K562 (cell line): ENCODE measurements at regions not wholly inside any gene's neighbourhood (a gene's known extent, or its start where the extent isn't known, plus 50 kb on each side); places are given as distances from the start of the nearest gene placed in this dataset.

Source experiments
- ATAC-seq: fragments of 200-7000 bp; cut with Tn5 transposase; 3 replicates; pipeline ENCODE4 v1.9.1; 2020; ENCODE audit warnings: moderate library complexity
- BruUV-seq: library from RNA; stranded (reverse); fragments of 400-500 nt; replicated peaks from 2 replicates; lab custom pipeline; 2021; lab: Mats Ljungman, UMichigan
- CTCF ChIA-PET: fragments of 300-600 bp; formaldehyde crosslinking; extraction: SDS; loops from one replicate; lab custom pipeline; 2021; ENCODE audit warnings: low intra/inter-chr PET ratio; lab: Yijun Ruan, JAX
- POLR2A ChIA-PET: fragments of 300-600, 350-650 bp; sonication (Branson Sonifier 250); formaldehyde crosslinking; extraction: SDS; loops from one replicate; lab custom pipeline; 2021; ENCODE audit warnings: antibody characterized with exemption, inconsistent platforms; lab: Yijun Ruan, JAX
- DNase-seq, 4 experiments: peaks; one replicate each; pipeline versions ENCODE4 v3.0.0 to v3.0.0-alpha.2; 2011 to 2018; ENCODE audit warnings: low spot score in 3 of 4, mixed read lengths in 3 of 4; ENCODE audit errors: extremely low read depth in 1 of 4
- FAIRE-seq: peaks from 2 replicates; lab custom pipeline; 2011; peaks lifted over from hg19 to GRCh38; lab: Jason Lieb, UNC
- H2AFZ ChIP-seq: 2 replicates; pipeline ENCODE4 v1.6.0; 2011; ENCODE audit warnings: low read depth, low read length, control low read depth, inconsistent platforms
- H3K27ac ChIP-seq: fragments of 200-600 bp; 3 replicates; pipeline ENCODE4 v1.8.0; 2011; ENCODE audit warnings: low read depth, mild to moderate bottlenecking, control low read depth, inconsistent platforms, low read length, moderate library complexity, mixed read lengths; ENCODE audit errors: extremely low read depth
- H3K27me3 ChIP-seq, 2 experiments: fragments of 300-600 bp in 1 of 2; 2 replicates in 1 of 2; 3 replicates in 1 of 2; pipeline versions ENCODE4 v1.6.0 to v1.8.0; 2011; ENCODE audit warnings: inconsistent platforms in 2 of 2, low read length in 2 of 2, mild to moderate bottlenecking in 1 of 2, mixed read lengths in 1 of 2, moderate library complexity in 1 of 2; ENCODE audit not compliant: control insufficient read depth in 2 of 2, insufficient read depth in 2 of 2
- H3K36me3 ChIP-seq: fragments of 300-600 bp; 3 replicates; pipeline ENCODE4 v1.8.0; 2011; ENCODE audit warnings: mild to moderate bottlenecking, low read length, inconsistent platforms; ENCODE audit not compliant: control insufficient read depth, insufficient read depth
- H3K4me1 ChIP-seq, 2 experiments: fragments of 200-600 bp in 1 of 2; replicated peaks in 1 of 2; 2 replicates in 1 of 2; 3 replicates in 1 of 2; pipeline versions ENCODE4 v1.5.1 to v1.8.0; 2011; ENCODE audit warnings: inconsistent platforms in 2 of 2, low read length in 2 of 2, mild to moderate bottlenecking in 1 of 2, mixed read lengths in 1 of 2, moderate library complexity in 1 of 2; ENCODE audit not compliant: control insufficient read depth in 2 of 2, insufficient read depth in 2 of 2
- H3K4me2 ChIP-seq: 2 replicates; pipeline ENCODE4 v1.6.1; 2011; ENCODE audit warnings: low read length, control low read depth, inconsistent platforms, mixed read lengths; ENCODE audit not compliant: insufficient read depth
- H3K4me3 ChIP-seq: fragments of 200-600 bp; sonication (generic), shearing (Covaris generic); 2 replicates; pipeline ENCODE4 v1.5.1; 2016; ENCODE audit warnings: control low read depth, inconsistent platforms
- H3K79me2 ChIP-seq: fragments of 200-600 bp; 3 replicates; pipeline ENCODE4 v1.8.0; 2011; ENCODE audit warnings: low read length, inconsistent platforms; ENCODE audit not compliant: control insufficient read depth, insufficient read depth
- H3K9ac ChIP-seq, 2 experiments: 2 replicates each; pipeline versions ENCODE4 v1.6.0 to v1.6.1; 2011; ENCODE audit warnings: low read depth in 2 of 2, low read length in 2 of 2, control low read depth in 1 of 2, inconsistent platforms in 1 of 2, mild to moderate bottlenecking in 1 of 2, mixed read lengths in 1 of 2; ENCODE audit not compliant: insufficient read depth in 1 of 2
- H3K9me1 ChIP-seq: one replicate; pipeline ENCODE4 v1.6.0; 2011; ENCODE audit warnings: inconsistent platforms, mild to moderate bottlenecking, low read length, moderate library complexity; ENCODE audit not compliant: control insufficient read depth, insufficient read depth
- H3K9me3 ChIP-seq: replicated peaks from 2 replicates; pipeline ENCODE4 v1.5.1; 2011; ENCODE audit warnings: low read depth, low read length, inconsistent platforms; ENCODE audit not compliant: control insufficient read depth, insufficient read depth
- H4K20me1 ChIP-seq: replicated peaks from 2 replicates; pipeline ENCODE4 v1.6.1; 2011; ENCODE audit warnings: low read length, inconsistent platforms, mixed read lengths; ENCODE audit not compliant: control insufficient read depth, insufficient read depth
- ATF7 ChIP-seq: fragments of 450-650 bp; IDR thresholded peaks from 2 replicates; pipeline ENCODE4 v1.7.1; 2014; ENCODE audit warnings: mild to moderate bottlenecking, moderate library complexity
- MYBL2 ChIP-seq, 2 experiments: fragments of 450-650 bp in 1 of 2; sonication (generic) in 1 of 2; formaldehyde crosslinking in 1 of 2; IDR thresholded peaks; 2 replicates each; pipeline versions ENCODE4 v1.6.1 to v1.8.1; 2017 to 2022; ENCODE audit warnings: borderline replicate concordance in 1 of 2, inconsistent platforms in 1 of 2, low read depth in 1 of 2, mild to moderate bottlenecking in 1 of 2, missing genetic modification reagents in 1 of 2, moderate library complexity in 1 of 2
- WGBS: fragments of 100-300 bp; shearing (Covaris generic); methylation state at CpG from one replicate; pipeline ENCODE4 v1.1.6; 2016; ENCODE audit warnings: low coverage, mixed read lengths; ENCODE audit not compliant: insufficient coverage; ENCODE audit errors: missing lambda C conversion rate; 5-methylcytosine and 5-hydroxymethylcytosine counted together
- in situ Hi-C: fragments of 300-500 bp; cut with MboI; formaldehyde crosslinking; loops from 4 replicates; pipeline ENCODE4 v1.15.0; 2018; ENCODE audit warnings: inconsistent platforms, mixed read lengths
- intact Hi-C: fragments of 100-400 bp; cut with micrococcal nuclease; formaldehyde crosslinking; loops from 2 replicates; pipeline ENCODE4 v1.14.2; 2022
- TF ChIP-seq, protein P1 (sequence below): sonication (generic); formaldehyde crosslinking; IDR thresholded peaks from 2 replicates; pipeline ENCODE4 v1.8.0; 2023; ENCODE audit warnings: missing genetic modification reagents, mild to moderate bottlenecking, borderline replicate concordance
- TF ChIP-seq, protein P2 (sequence below): sonication (generic); formaldehyde crosslinking; IDR thresholded peaks from 2 replicates; pipeline ENCODE4 v1.8.0; 2022; ENCODE audit warnings: mild to moderate bottlenecking, missing genetic modification reagents
- TF ChIP-seq, protein P3 (sequence below), 3 experiments: fragments of 200-800 bp in 1 of 3; sonication (Bioruptor generic) in 1 of 3; sonication (generic) in 1 of 3; formaldehyde crosslinking in 1 of 3; IDR thresholded peaks; 2 replicates each; pipeline versions ENCODE4 v1.6.1 to v1.8.0; 2016 to 2022; ENCODE audit warnings: mild to moderate bottlenecking in 2 of 3, missing compliant biosample characterization in 2 of 3, missing genetic modification characterization in 2 of 3, missing genetic modification reagents in 1 of 3

DNA sequence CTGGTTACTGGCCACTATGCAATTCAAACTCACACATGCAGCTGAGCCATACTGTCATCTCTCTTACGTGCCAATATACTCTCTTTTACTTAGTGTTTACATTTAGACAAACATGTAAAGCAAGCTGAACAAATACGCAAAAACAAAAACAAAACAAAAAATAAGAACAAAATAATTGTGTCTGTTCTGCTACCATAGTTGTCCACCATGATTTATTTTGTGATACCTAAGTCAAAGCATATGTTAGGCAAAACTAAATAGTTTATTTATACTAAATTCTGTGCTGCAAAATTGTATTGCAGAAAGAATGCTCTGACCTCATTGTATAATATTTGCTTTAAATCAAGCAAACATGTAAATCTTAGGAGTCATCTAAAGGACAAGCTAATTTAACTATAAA is 943.2 kb upstream of the AGA start:
- POLR2A ChIA-PET: no interaction called here
- TF ChIP-seq, protein P1, sequence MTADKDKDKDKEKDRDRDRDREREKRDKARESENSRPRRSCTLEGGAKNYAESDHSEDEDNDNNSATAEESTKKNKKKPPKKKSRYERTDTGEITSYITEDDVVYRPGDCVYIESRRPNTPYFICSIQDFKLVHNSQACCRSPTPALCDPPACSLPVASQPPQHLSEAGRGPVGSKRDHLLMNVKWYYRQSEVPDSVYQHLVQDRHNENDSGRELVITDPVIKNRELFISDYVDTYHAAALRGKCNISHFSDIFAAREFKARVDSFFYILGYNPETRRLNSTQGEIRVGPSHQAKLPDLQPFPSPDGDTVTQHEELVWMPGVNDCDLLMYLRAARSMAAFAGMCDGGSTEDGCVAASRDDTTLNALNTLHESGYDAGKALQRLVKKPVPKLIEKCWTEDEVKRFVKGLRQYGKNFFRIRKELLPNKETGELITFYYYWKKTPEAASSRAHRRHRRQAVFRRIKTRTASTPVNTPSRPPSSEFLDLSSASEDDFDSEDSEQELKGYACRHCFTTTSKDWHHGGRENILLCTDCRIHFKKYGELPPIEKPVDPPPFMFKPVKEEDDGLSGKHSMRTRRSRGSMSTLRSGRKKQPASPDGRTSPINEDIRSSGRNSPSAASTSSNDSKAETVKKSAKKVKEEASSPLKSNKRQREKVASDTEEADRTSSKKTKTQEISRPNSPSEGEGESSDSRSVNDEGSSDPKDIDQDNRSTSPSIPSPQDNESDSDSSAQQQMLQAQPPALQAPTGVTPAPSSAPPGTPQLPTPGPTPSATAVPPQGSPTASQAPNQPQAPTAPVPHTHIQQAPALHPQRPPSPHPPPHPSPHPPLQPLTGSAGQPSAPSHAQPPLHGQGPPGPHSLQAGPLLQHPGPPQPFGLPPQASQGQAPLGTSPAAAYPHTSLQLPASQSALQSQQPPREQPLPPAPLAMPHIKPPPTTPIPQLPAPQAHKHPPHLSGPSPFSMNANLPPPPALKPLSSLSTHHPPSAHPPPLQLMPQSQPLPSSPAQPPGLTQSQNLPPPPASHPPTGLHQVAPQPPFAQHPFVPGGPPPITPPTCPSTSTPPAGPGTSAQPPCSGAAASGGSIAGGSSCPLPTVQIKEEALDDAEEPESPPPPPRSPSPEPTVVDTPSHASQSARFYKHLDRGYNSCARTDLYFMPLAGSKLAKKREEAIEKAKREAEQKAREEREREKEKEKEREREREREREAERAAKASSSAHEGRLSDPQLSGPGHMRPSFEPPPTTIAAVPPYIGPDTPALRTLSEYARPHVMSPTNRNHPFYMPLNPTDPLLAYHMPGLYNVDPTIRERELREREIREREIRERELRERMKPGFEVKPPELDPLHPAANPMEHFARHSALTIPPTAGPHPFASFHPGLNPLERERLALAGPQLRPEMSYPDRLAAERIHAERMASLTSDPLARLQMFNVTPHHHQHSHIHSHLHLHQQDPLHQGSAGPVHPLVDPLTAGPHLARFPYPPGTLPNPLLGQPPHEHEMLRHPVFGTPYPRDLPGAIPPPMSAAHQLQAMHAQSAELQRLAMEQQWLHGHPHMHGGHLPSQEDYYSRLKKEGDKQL (CRISPR knock-in tag): no peak
- TF ChIP-seq, protein P2, sequence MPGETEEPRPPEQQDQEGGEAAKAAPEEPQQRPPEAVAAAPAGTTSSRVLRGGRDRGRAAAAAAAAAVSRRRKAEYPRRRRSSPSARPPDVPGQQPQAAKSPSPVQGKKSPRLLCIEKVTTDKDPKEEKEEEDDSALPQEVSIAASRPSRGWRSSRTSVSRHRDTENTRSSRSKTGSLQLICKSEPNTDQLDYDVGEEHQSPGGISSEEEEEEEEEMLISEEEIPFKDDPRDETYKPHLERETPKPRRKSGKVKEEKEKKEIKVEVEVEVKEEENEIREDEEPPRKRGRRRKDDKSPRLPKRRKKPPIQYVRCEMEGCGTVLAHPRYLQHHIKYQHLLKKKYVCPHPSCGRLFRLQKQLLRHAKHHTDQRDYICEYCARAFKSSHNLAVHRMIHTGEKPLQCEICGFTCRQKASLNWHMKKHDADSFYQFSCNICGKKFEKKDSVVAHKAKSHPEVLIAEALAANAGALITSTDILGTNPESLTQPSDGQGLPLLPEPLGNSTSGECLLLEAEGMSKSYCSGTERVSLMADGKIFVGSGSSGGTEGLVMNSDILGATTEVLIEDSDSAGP (CRISPR knock-in tag): no peak
- TF ChIP-seq, protein P3, sequence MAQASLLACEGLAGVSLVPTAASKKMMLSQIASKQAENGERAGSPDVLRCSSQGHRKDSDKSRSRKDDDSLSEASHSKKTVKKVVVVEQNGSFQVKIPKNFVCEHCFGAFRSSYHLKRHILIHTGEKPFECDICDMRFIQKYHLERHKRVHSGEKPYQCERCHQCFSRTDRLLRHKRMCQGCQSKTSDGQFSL (CRISPR knock-in tag; IDR thresholded peaks at IDR 0.05): no peak
- TF ChIP-seq, protein P3 (tag; IDR thresholded peaks at IDR 0.05): no peak
- TF ChIP-seq ATF7 (no peak), MYBL2 (IDR thresholded peaks at IDR 0.05; ENCODE audit: low read depth) (no peak), MYBL2 (CRISPR knock-in tag; IDR thresholded peaks at IDR 0.05; ENCODE audit: borderline replicate concordance) (no peak)

More for the DNA sequence above, 943.2 kb upstream of the AGA start:
- no peaks in the 10 kb centered on the region for H3K79me2 ChIP-seq
- H3K9ac ChIP-seq: no peak overlapping the region
- 0% methylated on average over 2 of the region's 2 CpGs for WGBS
- H3K27ac ChIP-seq: no peak overlapping the region
- H4K20me1 ChIP-seq: no peaks in the 10 kb centered on the region
- no peaks in the 10 kb centered on the region for H3K36me3 ChIP-seq
- intact Hi-C loops (no loop called here), in situ Hi-C loops (no loop called here)
- H3K4me1 ChIP-seq: no peaks in the 10 kb centered on the region
- DNase-seq: no peak
- H3K27me3 ChIP-seq: no peaks in the 10 kb centered on the region
- no peaks in the 10 kb centered on the region for H3K9me1 ChIP-seq
- H3K9me3 ChIP-seq: no peaks in the 10 kb centered on the region
- no peak overlapping the region for H3K4me3 ChIP-seq
- FAIRE-seq: no peak
- CTCF ChIA-PET: no interaction called here
- no peak overlapping the region for H2AFZ ChIP-seq
- no peak for ATAC-seq
- BruUV-seq: no TSS peak
- H3K4me2 ChIP-seq: no peak overlapping the region
